ENCODE measurements at regions not wholly inside any gene's neighbourhood (a gene's known extent, or its start where the extent isn't known, plus 50 kb on each side); places are given as distances from the start of the nearest gene placed in this dataset.

DNA sequence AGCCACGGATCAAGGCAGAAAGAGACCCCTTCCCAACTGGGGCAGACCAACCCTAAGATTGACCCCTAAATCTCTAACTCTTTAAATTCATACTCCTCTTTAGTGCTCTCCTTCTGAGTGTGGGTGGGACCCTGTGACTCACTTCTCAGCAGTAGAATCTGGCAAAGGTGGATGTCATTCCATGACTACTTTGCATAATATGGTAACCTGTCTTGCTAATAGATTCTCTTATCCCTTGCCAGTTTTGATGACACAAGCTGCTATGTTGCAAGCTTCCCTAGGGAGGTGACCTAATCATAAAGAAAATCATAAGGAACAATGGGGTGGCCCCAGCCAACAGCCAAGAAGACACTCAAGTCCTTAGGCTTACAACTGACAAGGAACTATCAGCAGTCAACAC is 155.4 kb upstream of the VWC2 start:
- no peaks in the 10 kb centered on the region for H3K36me3 Mint-ChIP-seq (ENCODE audit: low read depth)
- no peak overlapping the region for H3K27ac Mint-ChIP-seq
- H3K9me3 Mint-ChIP-seq: peaks cover 11% of the 10 kb centered on the region
- H3K4me1 Mint-ChIP-seq: no peaks in the 10 kb centered on the region
- no peak for DNase-seq
- peaks cover 2% of the 10 kb centered on the region for H3K27me3 Mint-ChIP-seq (ENCODE audit: low read depth, poor library complexity)
- TF ChIP-seq, protein P1, sequence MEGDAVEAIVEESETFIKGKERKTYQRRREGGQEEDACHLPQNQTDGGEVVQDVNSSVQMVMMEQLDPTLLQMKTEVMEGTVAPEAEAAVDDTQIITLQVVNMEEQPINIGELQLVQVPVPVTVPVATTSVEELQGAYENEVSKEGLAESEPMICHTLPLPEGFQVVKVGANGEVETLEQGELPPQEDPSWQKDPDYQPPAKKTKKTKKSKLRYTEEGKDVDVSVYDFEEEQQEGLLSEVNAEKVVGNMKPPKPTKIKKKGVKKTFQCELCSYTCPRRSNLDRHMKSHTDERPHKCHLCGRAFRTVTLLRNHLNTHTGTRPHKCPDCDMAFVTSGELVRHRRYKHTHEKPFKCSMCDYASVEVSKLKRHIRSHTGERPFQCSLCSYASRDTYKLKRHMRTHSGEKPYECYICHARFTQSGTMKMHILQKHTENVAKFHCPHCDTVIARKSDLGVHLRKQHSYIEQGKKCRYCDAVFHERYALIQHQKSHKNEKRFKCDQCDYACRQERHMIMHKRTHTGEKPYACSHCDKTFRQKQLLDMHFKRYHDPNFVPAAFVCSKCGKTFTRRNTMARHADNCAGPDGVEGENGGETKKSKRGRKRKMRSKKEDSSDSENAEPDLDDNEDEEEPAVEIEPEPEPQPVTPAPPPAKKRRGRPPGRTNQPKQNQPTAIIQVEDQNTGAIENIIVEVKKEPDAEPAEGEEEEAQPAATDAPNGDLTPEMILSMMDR (IDR thresholded peaks at IDR 0.05): no peak
- no peak overlapping the region for H3K4me3 Mint-ChIP-seq

DNA sequence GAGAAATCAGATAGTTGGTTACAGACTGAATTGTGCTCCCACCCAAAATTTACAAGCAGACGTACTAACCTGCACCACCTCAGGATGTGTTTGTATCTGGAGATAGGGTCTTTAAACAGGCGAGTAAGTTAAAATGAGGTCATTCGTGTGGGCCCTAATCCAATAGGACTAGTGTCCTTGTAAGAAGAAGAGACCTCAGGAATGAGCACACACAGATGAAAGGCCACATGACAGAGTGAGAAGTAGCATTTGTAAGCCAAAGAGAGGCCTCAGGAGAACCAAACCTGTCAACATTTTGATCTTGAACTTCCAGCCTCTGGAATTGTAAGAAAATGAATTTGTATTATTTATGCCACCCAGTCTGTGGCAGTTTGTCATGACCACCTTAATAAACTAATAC is 149.5 kb upstream of the VWC2 start:
- no peaks in the 10 kb centered on the region for H3K36me3 Mint-ChIP-seq (ENCODE audit: low read depth)
- no peak for DNase-seq
- H3K27me3 Mint-ChIP-seq (ENCODE audit: low read depth, poor library complexity): peaks cover 2% of the 10 kb centered on the region
- H3K27ac Mint-ChIP-seq: no peak overlapping the region
- no peak overlapping the region for H3K4me3 Mint-ChIP-seq
- no peaks in the 10 kb centered on the region for H3K4me1 Mint-ChIP-seq
- peaks cover 11% of the 10 kb centered on the region for H3K9me3 Mint-ChIP-seq
- TF ChIP-seq, protein P1 (IDR thresholded peaks at IDR 0.05): no peak

DNA sequence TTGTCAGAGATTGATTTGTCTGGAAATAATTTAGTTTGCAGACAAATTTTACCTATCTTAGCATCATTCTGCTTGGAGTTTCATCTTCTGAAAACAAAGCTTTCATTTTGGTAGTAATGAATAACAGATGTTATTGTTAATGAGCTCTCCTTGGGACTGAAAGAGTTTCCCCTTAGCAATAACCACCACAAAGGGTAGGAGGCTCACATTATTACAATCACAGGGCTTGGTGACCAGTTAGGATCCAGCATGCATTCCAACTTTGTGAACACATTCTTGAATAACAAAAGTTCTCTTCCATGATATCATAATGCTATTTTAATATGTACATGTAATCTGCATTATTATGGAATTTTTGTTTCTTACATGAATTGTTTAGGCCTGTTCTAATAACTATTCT is 148.8 kb upstream of the VWC2 start:
- no peak for DNase-seq

DNA sequence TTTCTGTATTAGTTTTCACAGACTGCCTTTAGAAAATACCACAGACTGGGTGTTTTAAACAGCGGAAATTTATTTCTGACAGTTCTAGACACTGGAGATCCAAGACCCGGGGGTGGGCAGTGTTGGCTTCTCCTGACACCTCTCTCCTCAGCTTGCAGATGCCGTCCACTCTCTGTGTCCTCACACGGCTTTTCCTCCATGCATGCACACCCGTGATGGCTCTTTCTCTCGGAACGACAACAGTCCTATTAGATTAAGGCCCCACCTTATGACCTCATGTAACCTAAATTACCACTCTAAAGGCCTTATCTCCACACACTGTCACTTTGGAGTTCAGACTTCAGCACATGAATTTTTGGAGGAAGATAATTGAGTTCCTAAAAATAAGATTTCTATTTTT is 142.9 kb upstream of the VWC2 start:
- Mint-ChIP-seq H3K4me3 (no peak overlapping the region), H3K9me3 (no peaks in the 10 kb centered on the region), H3K4me1 (no peaks in the 10 kb centered on the region), H3K27ac (no peak overlapping the region), H3K36me3 (ENCODE audit: low read depth) (no peaks in the 10 kb centered on the region), H3K27me3 (ENCODE audit: low read depth, poor library complexity) (no peaks in the 10 kb centered on the region)
- DNase-seq: no peak
- TF ChIP-seq, protein P1 (IDR thresholded peaks at IDR 0.05): no peak

More for the DNA sequence above, 148.8 kb upstream of the VWC2 start:
- Mint-ChIP-seq H3K4me1 (no peaks in the 10 kb centered on the region), H3K27me3 (ENCODE audit: low read depth, poor library complexity) (peaks cover 2% of the 10 kb centered on the region), H3K9me3 (peaks cover 11% of the 10 kb centered on the region), H3K4me3 (no peak overlapping the region), H3K36me3 (ENCODE audit: low read depth) (no peaks in the 10 kb centered on the region), H3K27ac (no peak overlapping the region)
- TF ChIP-seq, protein P1 (IDR thresholded peaks at IDR 0.05): no peak

DNA sequence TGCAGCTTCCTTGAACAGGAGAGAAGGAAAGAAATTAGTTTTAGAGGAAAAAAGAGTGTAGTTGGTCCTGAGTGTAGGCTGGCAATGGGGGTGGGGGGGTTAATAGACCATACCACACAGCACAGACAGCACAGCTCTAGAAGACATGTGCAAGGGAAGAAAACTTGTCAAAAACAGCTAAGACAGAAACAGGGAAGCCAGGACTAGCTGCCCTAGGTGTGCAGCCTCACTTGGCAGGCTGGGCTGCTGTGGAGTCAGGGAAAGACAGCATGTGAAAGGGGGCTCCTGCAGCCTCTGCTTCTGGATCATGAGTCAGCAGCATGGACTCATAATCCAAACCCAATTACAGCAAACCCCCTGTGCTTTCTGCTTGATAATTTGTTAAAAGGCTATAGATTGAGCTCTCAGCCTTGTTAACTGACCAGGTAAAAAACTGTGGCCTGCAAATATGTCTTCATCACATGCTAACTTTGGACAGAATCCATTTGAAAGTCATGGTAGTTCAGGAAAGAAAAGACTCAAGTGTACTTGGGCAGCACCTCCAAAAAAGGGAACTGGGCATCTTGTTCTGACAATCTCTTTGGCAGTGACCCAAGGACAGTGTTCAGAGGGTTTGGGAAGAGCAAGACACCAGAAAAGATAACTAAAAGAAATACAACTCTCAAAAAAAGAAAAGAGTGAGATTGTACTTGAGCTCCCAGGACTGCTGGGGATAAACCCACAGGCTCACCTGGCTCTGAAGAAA is 142.2 kb upstream of the VWC2 start:
- Mint-ChIP-seq H3K4me1 (no peaks in the 10 kb centered on the region), H3K9me3 (no peaks in the 10 kb centered on the region), H3K27ac (no peak overlapping the region), H3K27me3 (ENCODE audit: low read depth, poor library complexity) (no peaks in the 10 kb centered on the region), H3K4me3 (no peak overlapping the region), H3K36me3 (ENCODE audit: low read depth) (no peaks in the 10 kb centered on the region)
- TF ChIP-seq, protein P1 (IDR thresholded peaks at IDR 0.05): no peak
- no peak for DNase-seq

DNA sequence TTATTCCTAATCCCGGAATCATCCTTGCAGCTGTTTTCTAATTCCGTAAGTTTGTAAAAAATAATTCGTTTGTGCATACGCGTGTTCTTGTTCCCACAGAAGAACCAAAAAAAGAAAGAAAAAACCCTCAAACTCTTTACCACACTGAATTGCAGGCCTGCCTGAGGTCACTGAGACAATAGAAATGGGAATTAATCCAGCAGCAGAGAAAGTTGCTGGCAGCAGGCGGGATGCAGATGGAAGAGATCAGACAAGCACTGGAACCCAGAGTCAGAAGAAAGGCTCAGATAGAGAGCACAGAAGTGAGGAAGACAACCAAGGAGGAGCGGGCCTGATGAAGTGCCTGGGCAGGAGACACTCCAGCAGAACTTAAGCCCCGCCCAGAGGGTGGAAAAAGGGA is 141.5 kb upstream of the VWC2 start:
- Mint-ChIP-seq H3K9me3 (no peaks in the 10 kb centered on the region), H3K4me3 (no peak overlapping the region), H3K27me3 (ENCODE audit: low read depth, poor library complexity) (no peaks in the 10 kb centered on the region), H3K4me1 (no peaks in the 10 kb centered on the region), H3K36me3 (ENCODE audit: low read depth) (no peaks in the 10 kb centered on the region), H3K27ac (no peak overlapping the region)
- DNase-seq: no peak
- TF ChIP-seq, protein P1 (IDR thresholded peaks at IDR 0.05): no peak
